Gastroesophageal sphincter (tissue), 3 donors: ENCODE measurements at regions not wholly inside any gene's neighbourhood (a gene's known extent, or its start where the extent isn't known, plus 50 kb on each side); places are given as distances from the start of the nearest gene placed in this dataset.

Source experiments
- CTCF ChIP-seq, 4 experiments: fragments of 200-600 bp in 2 of 4; fragments of 450-650 bp in 2 of 4; sonication (generic) in 1 of 4; IDR thresholded peaks; one replicate each; pipeline ENCODE4 v1.5.1; 2017 to 2019; ENCODE audit warnings: antibody characterized with exemption in 4 of 4, mild to moderate bottlenecking in 2 of 4, moderate library complexity in 2 of 4
- POLR2A ChIP-seq, 2 donors: fragments of 450-650 bp; IDR thresholded peaks; one replicate each; pipeline ENCODE4 v1.6.1; 2017; ENCODE audit warnings: antibody characterized with exemption in 2 of 2, mild to moderate bottlenecking in 2 of 2, moderate library complexity in 1 of 2
- POLR2AphosphoS5 ChIP-seq: sonication (generic); formaldehyde crosslinking; IDR thresholded peaks from one replicate; pipeline ENCODE4 v1.6.1; 2017; ENCODE audit warnings: antibody characterized with exemption

- TF ChIP-seq POLR2AphosphoS5 (no peak), CTCF (IDR thresholded peaks at IDR 0.05) (no peak), POLR2A (IDR thresholded peaks at IDR 0.05) (no peak)
Measured at GRCh38 chr12:77319166-77319565, 253.8 kb upstream of the E2F7 start.
